HTR-8/SVneo (cell line): ENCODE measurements at regions not wholly inside any gene's neighbourhood (a gene's known extent, or its start where the extent isn't known, plus 50 kb on each side); places are given as distances from the start of the nearest gene placed in this dataset.
A peak's percentile ranks its signal among the peaks of the same experiment; 100 is the strongest.
"Not testable (repeated sequence)": the region's sequence is repeated elsewhere in the genome, so short reads cannot be mapped to it uniquely, and the experiment has no call there.

Experiments used
- DNase-seq: peaks from one replicate; pipeline ENCODE4 v3.0.0; 2011; ENCODE audit warnings: low spot score, mixed read lengths; ENCODE audit not compliant: insufficient read length
- FAIRE-seq: peaks from 2 replicates; lab custom pipeline; 2011; peaks lifted over from hg19 to GRCh38; lab: Jason Lieb, UNC

DNA sequence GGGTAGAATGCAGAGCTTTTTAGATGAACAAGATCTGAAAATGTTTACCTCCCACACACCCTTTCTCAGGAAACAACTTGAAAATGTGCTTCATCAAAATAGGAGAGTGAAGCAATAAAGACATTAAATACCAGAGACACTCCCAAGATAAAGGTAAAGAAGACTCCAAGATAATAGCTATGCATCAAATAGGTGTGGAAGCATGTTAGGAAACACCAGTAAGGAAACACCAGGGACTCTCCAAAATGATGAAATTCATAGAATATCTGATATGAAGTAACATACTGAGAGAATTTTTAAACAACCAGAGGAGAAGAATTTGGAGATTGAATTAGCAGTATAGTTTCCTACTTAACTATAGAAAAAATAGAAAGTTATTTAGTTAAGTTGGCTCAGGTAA lies 57.0 kb downstream of the OR10A6 start:
- no peak for DNase-seq
- FAIRE-seq = no peak

- DNase-seq (no peak), FAIRE-seq (no peak)
Measured at GRCh38 chr11:7872890-7873289, 58.2 kb downstream of the OR10A6 start.

DNA sequence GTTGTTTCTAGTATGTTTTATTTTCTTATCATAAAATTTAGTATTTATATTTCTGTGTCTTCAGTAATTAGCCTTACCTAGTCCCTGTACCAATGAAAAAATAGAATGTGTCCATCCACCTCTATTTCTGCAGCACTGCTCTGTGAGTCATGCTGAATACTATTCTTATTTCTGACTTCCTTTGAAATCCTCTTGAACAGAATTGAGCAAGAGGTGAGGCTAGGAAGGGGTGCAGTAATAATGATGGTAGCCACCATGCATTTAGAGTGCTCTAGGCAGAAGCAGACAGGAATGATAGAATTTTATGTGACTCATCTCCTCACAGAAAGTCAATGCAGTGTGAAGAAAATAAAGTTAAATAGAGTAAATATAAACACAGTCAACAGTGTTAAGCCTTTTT lies 60.0 kb downstream of the OR10A6 start:
- FAIRE-seq (no peak), DNase-seq (no peak)

- no peak for FAIRE-seq
- no peak for DNase-seq
Measured at GRCh38 chr11:7869467-7869866, 61.6 kb downstream of the OR10A6 start.

DNA sequence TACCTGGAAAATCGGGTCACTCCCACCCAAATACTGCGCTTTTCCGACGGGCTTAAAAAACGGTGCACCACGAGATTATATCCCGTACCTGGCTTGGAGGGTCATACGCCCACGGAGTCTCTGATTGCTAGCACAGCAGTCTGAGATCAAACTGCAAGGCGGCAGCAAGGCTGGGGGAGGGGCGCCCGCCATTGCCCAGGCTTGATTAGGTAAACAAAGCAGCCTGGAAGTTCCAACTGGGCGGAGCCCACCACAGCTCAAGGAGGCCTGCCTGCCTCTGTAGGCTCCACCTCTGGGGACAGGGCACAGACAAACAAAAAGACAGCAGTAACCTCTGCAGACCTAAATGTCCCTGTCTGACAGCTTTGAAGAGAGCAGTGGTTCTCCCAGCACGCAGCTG lies 64.5 kb upstream of the OR5P2 start:
- FAIRE-seq, DNase-seq: not testable (repeated sequence)

- not testable (repeated sequence) for FAIRE-seq, DNase-seq
Measured at GRCh38 chr11:7860844-7861243, 64.1 kb upstream of the OR5P2 start.

DNA sequence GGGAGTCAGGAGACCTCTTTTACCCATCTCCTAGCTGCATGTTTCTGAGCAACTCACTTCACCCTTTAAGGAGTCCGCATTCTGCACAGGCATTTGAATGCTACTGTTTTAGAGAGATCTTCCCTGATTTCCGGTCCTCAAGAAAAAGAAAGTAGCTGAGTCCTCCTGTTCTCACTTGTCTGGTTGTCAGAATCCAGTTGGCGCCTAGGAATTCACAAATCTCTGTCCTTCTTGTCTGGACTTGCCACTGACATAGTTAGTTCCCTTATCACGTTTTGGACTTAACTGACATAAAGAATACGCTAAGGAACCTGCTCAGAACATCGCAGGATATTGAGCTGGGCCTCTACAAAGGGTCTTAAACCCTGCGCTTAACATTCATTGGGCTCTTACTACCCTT lies 61.3 kb upstream of the OR5P2 start:
- no peak for DNase-seq
- FAIRE-seq = no peak

- FAIRE-seq (no peak), DNase-seq (peak; percentile 6)
Measured at GRCh38 chr11:7851391-7851790, 54.6 kb upstream of the OR5P2 start.

GRCh38 chr11:7849018-7849417 lies 52.3 kb upstream of the OR5P2 start:
- DNase-seq = no peak
- FAIRE-seq = no peak
